Esophagus muscularis mucosa (tissue), 4 donors: ENCODE measurements at regions not wholly inside any gene's neighbourhood (a gene's known extent, or its start where the extent isn't known, plus 50 kb on each side); places are given as distances from the start of the nearest gene placed in this dataset.

Source experiments
- DNase-seq: peaks from one replicate; pipeline ENCODE4 v3.0.0-alpha.2; 2017; ENCODE audit errors: extremely low spot score
- H3K27ac ChIP-seq, 4 donors: fragments of 200-600 bp; sonication (generic); replicated peaks in 1 of 4; 1 replicate in 3 of 4; 2 replicates in 1 of 4; pipeline ENCODE4 v1.5.1; 2016 to 2019; ENCODE audit warnings: mild to moderate bottlenecking in 1 of 4
- H3K27me3 ChIP-seq, 4 donors: fragments of 200-600 bp; sonication (generic); one replicate each; pipeline versions ENCODE4 v1.5.1 to v1.6.0; 2016 to 2019
- H3K36me3 ChIP-seq, 4 donors: fragments of 200-600 bp; sonication (generic); one replicate each; pipeline ENCODE4 v1.5.1; 2016 to 2019
- H3K4me1 ChIP-seq, 4 donors: fragments of 200-600 bp; sonication (generic); one replicate each; pipeline ENCODE4 v1.5.1; 2016 to 2019
- H3K4me3 ChIP-seq, 4 donors: fragments of 200-600 bp; sonication (generic); 1 replicate in 2 of 4; 2 replicates in 2 of 4; pipeline ENCODE4 v1.5.1; 2016 to 2019; ENCODE audit warnings: mild to moderate bottlenecking in 4 of 4, moderate library complexity in 1 of 4
- H3K9me3 ChIP-seq, 4 donors: fragments of 200-600 bp; sonication (generic); 1 replicate in 3 of 4; 2 replicates in 1 of 4; pipeline ENCODE4 v1.5.1; 2016 to 2019
- EP300 ChIP-seq: sonication (generic); formaldehyde crosslinking; IDR thresholded peaks from one replicate; pipeline ENCODE4 v1.6.1; 2017; ENCODE audit warnings: antibody characterized with exemption
- POLR2A ChIP-seq: fragments of 450-650 bp; IDR thresholded peaks from one replicate; pipeline ENCODE4 v1.6.1; 2017; ENCODE audit warnings: antibody characterized with exemption, moderate library complexity, mild to moderate bottlenecking, low read depth
- POLR2AphosphoS5 ChIP-seq, 2 donors: sonication (generic); formaldehyde crosslinking; IDR thresholded peaks; one replicate each; pipeline ENCODE4 v1.6.1; 2017; ENCODE audit warnings: antibody characterized with exemption in 2 of 2
- WGBS: methylation state at CpG from one replicate; pipeline ENCODE4 v1.1.5; 2018; 5-methylcytosine and 5-hydroxymethylcytosine counted together
- intact Hi-C: fragments of 100-400 bp; cut with DNase I; formaldehyde crosslinking; loops from one replicate; pipeline ENCODE4 v1.15.1; 2023
- TF ChIP-seq, protein P1 (sequence below), 3 experiments: fragments of 200-600 bp in 2 of 3; fragments of 450-650 bp in 1 of 3; sonication (generic) in 2 of 3; IDR thresholded peaks; one replicate each; pipeline ENCODE4 v1.5.1; 2017 to 2019; ENCODE audit warnings: antibody characterized with exemption in 3 of 3, mild to moderate bottlenecking in 2 of 3, moderate library complexity in 1 of 3

GRCh38 chr15:95911570-95912279 lies 418.8 kb upstream of the NR2F2 start:
- TF ChIP-seq POLR2AphosphoS5 (IDR thresholded peaks at IDR 0.05): no peak
- Histone ChIP-seq H3K36me3 (no peaks in the 10 kb centered on the region), H3K4me3 (no peak overlapping the region), H3K27me3 (no peaks in the 10 kb centered on the region), H3K4me1 (no peaks in the 10 kb centered on the region), H3K27ac (no peak overlapping the region), H3K9me3 (no peaks in the 10 kb centered on the region)
- WGBS: 79% methylated on average over 11 of the region's 11 CpGs
- intact Hi-C loops: loop anchor here (10.0 kb wide), 1 partner anchor 83 kb away; no protein-coding TSS in a partner anchor
- DNase-seq: no peak

- Histone ChIP-seq H3K27ac (no peak overlapping the region), H3K4me3 (no peak overlapping the region), H3K36me3 (no peaks in the 10 kb centered on the region), H3K27me3 (no peaks in the 10 kb centered on the region), H3K4me1 (no peaks in the 10 kb centered on the region), H3K9me3 (no peaks in the 10 kb centered on the region)
- no peak for DNase-seq
- 95% methylated on average over 7 of the region's 7 CpGs for WGBS
- intact Hi-C loops: loop anchor here (10.0 kb wide), 1 partner anchor 83 kb away; no protein-coding TSS in a partner anchor
- TF ChIP-seq POLR2AphosphoS5 (IDR thresholded peaks at IDR 0.05) (no peak), POLR2A (no peak), EP300 (no peak)
- TF ChIP-seq, protein P1, sequence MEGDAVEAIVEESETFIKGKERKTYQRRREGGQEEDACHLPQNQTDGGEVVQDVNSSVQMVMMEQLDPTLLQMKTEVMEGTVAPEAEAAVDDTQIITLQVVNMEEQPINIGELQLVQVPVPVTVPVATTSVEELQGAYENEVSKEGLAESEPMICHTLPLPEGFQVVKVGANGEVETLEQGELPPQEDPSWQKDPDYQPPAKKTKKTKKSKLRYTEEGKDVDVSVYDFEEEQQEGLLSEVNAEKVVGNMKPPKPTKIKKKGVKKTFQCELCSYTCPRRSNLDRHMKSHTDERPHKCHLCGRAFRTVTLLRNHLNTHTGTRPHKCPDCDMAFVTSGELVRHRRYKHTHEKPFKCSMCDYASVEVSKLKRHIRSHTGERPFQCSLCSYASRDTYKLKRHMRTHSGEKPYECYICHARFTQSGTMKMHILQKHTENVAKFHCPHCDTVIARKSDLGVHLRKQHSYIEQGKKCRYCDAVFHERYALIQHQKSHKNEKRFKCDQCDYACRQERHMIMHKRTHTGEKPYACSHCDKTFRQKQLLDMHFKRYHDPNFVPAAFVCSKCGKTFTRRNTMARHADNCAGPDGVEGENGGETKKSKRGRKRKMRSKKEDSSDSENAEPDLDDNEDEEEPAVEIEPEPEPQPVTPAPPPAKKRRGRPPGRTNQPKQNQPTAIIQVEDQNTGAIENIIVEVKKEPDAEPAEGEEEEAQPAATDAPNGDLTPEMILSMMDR (IDR thresholded peaks at IDR 0.05): no peak
Measured at GRCh38 chr15:95912280-95912625, 418.2 kb upstream of the NR2F2 start.

- DNase-seq: no peak
- no peaks in the 10 kb centered on the region for H3K9me3 ChIP-seq
- no peak overlapping the region for H3K4me3 ChIP-seq
- H3K27me3 ChIP-seq: no peaks in the 10 kb centered on the region
- no peak overlapping the region for H3K27ac ChIP-seq
- H3K36me3 ChIP-seq: no peaks in the 10 kb centered on the region
- WGBS: 93% methylated on average over 2 of the region's 2 CpGs
- no peak for TF ChIP-seq EP300
- TF ChIP-seq POLR2AphosphoS5 (IDR thresholded peaks at IDR 0.05): no peak
- TF ChIP-seq, protein P1 (IDR thresholded peaks at IDR 0.05): no peak
- TF ChIP-seq POLR2A: no peak
- intact Hi-C loops: loop anchor here (10.0 kb wide), 1 partner anchor 82 kb away; no protein-coding TSS in a partner anchor
- H3K4me1 ChIP-seq: no peaks in the 10 kb centered on the region
Measured at GRCh38 chr15:95912728-95913127, 417.8 kb upstream of the NR2F2 start.

- no peaks in the 10 kb centered on the region for H3K36me3 ChIP-seq
- H3K9me3 ChIP-seq: no peaks in the 10 kb centered on the region
- H3K4me3 ChIP-seq: no peak overlapping the region
- DNase-seq: no peak
- intact Hi-C loops: loop anchor here (10.0 kb wide), 1 partner anchor 78 kb away; no protein-coding TSS in a partner anchor
- 72% methylated on average over 3 of the region's 3 CpGs for WGBS
- TF ChIP-seq POLR2AphosphoS5 (IDR thresholded peaks at IDR 0.05): no peak
- no peak for TF ChIP-seq POLR2A
- TF ChIP-seq, protein P1 (IDR thresholded peaks at IDR 0.05): no peak
- no peak for TF ChIP-seq EP300
- H3K27ac ChIP-seq: no peak overlapping the region
- no peaks in the 10 kb centered on the region for H3K4me1 ChIP-seq
- H3K27me3 ChIP-seq: no peaks in the 10 kb centered on the region
Measured at GRCh38 chr15:95916568-95916967, 413.9 kb upstream of the NR2F2 start.

DNA sequence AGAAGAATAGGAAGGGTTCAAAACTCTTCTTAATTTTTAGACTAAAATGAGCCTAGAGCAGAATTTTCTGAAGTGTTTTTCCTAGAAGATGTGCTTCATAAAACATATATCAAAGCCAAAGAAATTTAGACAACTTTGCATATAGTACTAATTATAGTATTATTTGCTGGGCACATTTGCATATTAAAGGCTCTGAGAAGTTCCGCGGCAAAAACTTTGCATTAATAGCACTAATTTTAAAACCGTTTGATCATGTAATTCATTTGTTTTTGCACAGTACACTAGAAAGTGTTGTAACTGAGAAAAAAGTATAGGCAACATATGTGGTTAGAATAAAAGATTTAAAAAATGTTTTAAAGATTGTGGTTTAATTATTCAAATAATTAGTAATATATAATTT lies 412.0 kb upstream of the NR2F2 start:
- H3K36me3 ChIP-seq: no peaks in the 10 kb centered on the region
- H3K27me3 ChIP-seq: no peaks in the 10 kb centered on the region
- H3K4me1 ChIP-seq: no peaks in the 10 kb centered on the region
- H3K9me3 ChIP-seq: no peaks in the 10 kb centered on the region
- 96% methylated on average over 3 of the region's 3 CpGs for WGBS
- no peak for DNase-seq
- intact Hi-C loops: loop anchor here (10.0 kb wide), 1 partner anchor 76 kb away; no protein-coding TSS in a partner anchor
- TF ChIP-seq POLR2A (no peak), POLR2AphosphoS5 (IDR thresholded peaks at IDR 0.05) (no peak), EP300 (no peak)
- TF ChIP-seq, protein P1 (IDR thresholded peaks at IDR 0.05): no peak
- H3K4me3 ChIP-seq: no peak overlapping the region
- H3K27ac ChIP-seq: no peak overlapping the region
